Uterus (tissue), 2 donors: ENCODE measurements at regions not wholly inside any gene's neighbourhood (a gene's known extent, or its start where the extent isn't known, plus 50 kb on each side); places are given as distances from the start of the nearest gene placed in this dataset.
"Not testable (repeated sequence)": the region's sequence is repeated elsewhere in the genome, so short reads cannot be mapped to it uniquely, and the experiment has no call there.

Experiments used
- POLR2A ChIP-seq, 2 donors: fragments of 450-650 bp; IDR thresholded peaks; one replicate each; pipeline ENCODE4 v1.6.1; 2016; ENCODE audit warnings: antibody characterized with exemption in 2 of 2, mild to moderate bottlenecking in 1 of 2, moderate library complexity in 1 of 2
- TF ChIP-seq, protein P1 (sequence below), 4 experiments: fragments of 200-600 bp in 2 of 4; fragments of 450-650 bp in 2 of 4; sonication (generic) in 2 of 4; IDR thresholded peaks; one replicate each; pipeline ENCODE4 v1.5.1; 2016 to 2019; ENCODE audit warnings: antibody characterized with exemption in 4 of 4, mild to moderate bottlenecking in 2 of 4, moderate library complexity in 1 of 4

DNA sequence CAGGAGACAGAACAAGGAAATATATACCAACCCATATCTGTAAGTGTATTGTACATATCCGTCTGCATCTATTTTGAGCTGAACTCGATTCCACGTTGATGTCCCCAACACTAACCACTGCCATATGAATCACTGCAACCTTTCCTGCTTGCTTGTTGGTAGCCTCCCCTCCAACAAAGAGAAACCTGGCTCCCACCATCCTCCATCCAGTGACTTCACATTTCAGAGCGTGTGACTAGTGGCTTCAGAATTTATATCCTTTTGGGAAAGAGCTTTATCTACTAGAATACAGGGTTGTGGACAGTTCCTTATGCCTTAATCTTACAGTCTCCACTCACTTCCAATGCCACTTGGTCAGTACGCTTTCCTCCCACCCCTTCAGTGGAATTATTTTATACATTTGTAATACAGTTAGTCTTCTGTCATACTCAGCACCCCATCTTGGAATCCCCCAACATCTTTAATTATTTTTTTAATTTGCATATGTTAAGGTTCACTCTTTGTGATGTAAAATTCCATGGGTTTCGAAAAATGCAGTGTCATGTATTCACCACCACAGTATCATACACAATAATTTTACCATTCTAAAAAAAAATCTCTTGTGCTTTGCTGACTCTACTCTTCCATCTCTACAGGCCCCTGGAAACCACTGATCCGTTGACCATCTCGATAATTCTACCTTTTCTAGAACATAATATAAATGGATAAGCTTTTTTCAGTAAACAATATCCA, 264.7 kb downstream of the BCL2L11 start:
- TF ChIP-seq POLR2A (IDR thresholded peaks at IDR 0.05), result not testable (repeated sequence)
- TF ChIP-seq, protein P1, sequence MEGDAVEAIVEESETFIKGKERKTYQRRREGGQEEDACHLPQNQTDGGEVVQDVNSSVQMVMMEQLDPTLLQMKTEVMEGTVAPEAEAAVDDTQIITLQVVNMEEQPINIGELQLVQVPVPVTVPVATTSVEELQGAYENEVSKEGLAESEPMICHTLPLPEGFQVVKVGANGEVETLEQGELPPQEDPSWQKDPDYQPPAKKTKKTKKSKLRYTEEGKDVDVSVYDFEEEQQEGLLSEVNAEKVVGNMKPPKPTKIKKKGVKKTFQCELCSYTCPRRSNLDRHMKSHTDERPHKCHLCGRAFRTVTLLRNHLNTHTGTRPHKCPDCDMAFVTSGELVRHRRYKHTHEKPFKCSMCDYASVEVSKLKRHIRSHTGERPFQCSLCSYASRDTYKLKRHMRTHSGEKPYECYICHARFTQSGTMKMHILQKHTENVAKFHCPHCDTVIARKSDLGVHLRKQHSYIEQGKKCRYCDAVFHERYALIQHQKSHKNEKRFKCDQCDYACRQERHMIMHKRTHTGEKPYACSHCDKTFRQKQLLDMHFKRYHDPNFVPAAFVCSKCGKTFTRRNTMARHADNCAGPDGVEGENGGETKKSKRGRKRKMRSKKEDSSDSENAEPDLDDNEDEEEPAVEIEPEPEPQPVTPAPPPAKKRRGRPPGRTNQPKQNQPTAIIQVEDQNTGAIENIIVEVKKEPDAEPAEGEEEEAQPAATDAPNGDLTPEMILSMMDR (IDR thresholded peaks at IDR 0.05), result not testable (repeated sequence)
